Smooth muscle cell (in vitro differentiated cells): ENCODE measurements at regions not wholly inside any gene's neighbourhood (a gene's known extent, or its start where the extent isn't known, plus 50 kb on each side); places are given as distances from the start of the nearest gene placed in this dataset.

ENCODE experiments used
- DNase-seq: peaks from one replicate; lab custom pipeline; 2025; ENCODE audit not compliant: unreplicated experiment; lab: John Stamatoyannopoulos, UW
- H2AFZ ChIP-seq: fragments of 200-600 bp; sonication (generic); 2 replicates; pipeline ENCODE4 v1.6.0; 2016; ENCODE audit warnings: antibody characterized with exemption, low read depth, mild to moderate bottlenecking
- H3F3A ChIP-seq: fragments of 200-600 bp; sonication (generic); 2 replicates; pipeline ENCODE4 v1.6.0; 2017; ENCODE audit warnings: antibody characterized with exemption, low read depth
- H3K27ac ChIP-seq: fragments of 200-600 bp; sonication (generic); 2 replicates; pipeline ENCODE4 v1.5.1; 2016; ENCODE audit warnings: low read depth, mild to moderate bottlenecking
- H3K27me3 ChIP-seq: fragments of 200-600 bp; sonication (generic); 2 replicates; pipeline ENCODE4 v1.6.1; 2016; ENCODE audit warnings: low read depth, mild to moderate bottlenecking
- H3K36me3 ChIP-seq: fragments of 200-600 bp; sonication (generic); 2 replicates; pipeline ENCODE4 v1.5.1; 2016; ENCODE audit warnings: low read depth
- H3K4me1 ChIP-seq: fragments of 200-600 bp; sonication (generic); 2 replicates; pipeline ENCODE4 v1.5.1; 2016; ENCODE audit warnings: low read depth
- H3K4me2 ChIP-seq: fragments of 200-600 bp; sonication (generic); 2 replicates; pipeline ENCODE4 v1.6.0; 2016; ENCODE audit warnings: mild to moderate bottlenecking
- H3K4me3 ChIP-seq: fragments of 200-600 bp; sonication (generic); 2 replicates; pipeline ENCODE4 v1.5.1; 2016; ENCODE audit warnings: mild to moderate bottlenecking
- H3K79me2 ChIP-seq: fragments of 200-600 bp; sonication (generic); 2 replicates; pipeline ENCODE4 v1.6.0; 2016; ENCODE audit warnings: low read depth, mild to moderate bottlenecking
- H3K9ac ChIP-seq: fragments of 200-600 bp; sonication (generic); 2 replicates; pipeline ENCODE4 v1.6.0; 2016; ENCODE audit warnings: low read depth
- H3K9me3 ChIP-seq: fragments of 200-600 bp; sonication (generic); replicated peaks from 2 replicates; pipeline ENCODE4 v1.5.1; 2016; ENCODE audit warnings: low read depth
- H4K20me1 ChIP-seq: fragments of 200-600 bp; sonication (generic); 2 replicates; pipeline ENCODE4 v1.6.0; 2016; ENCODE audit warnings: low read depth
- CTCF ChIP-seq: fragments of 200-600 bp; sonication (generic); IDR thresholded peaks from 2 replicates; pipeline ENCODE4 v1.5.1; 2017; ENCODE audit warnings: borderline replicate concordance, mild to moderate bottlenecking, antibody characterized with exemption; ENCODE audit not compliant: insufficient read depth, poor library complexity, severe bottlenecking
- WGBS: methylation state at CpG from one replicate; pipeline ENCODE4 v1.1.7; 2016; ENCODE audit warnings: low lambda C conversion rate; 5-methylcytosine and 5-hydroxymethylcytosine counted together

GRCh38 chr5:164346785-164347630 lies 841.6 kb downstream of the MAT2B start:
- no peak for TF ChIP-seq CTCF
- DNase-seq, result no peak

GRCh38 chr5:164350236-164350635 lies 844.8 kb downstream of the MAT2B start:
- no peak overlapping the region for H3K27ac ChIP-seq
- peaks cover 13% of the 10 kb centered on the region for H3K4me1 ChIP-seq
- no peak overlapping the region for H3K4me3 ChIP-seq
- H2AFZ ChIP-seq, result no peak overlapping the region
- H3K4me2 ChIP-seq, result no peak overlapping the region
- TF ChIP-seq CTCF, result no peak
- no peak for DNase-seq
- no peaks in the 10 kb centered on the region for H4K20me1 ChIP-seq
- H3K9ac ChIP-seq, result no peak overlapping the region
- H3K27me3 ChIP-seq, result no peaks in the 10 kb centered on the region
- no peaks in the 10 kb centered on the region for H3F3A ChIP-seq
- H3K79me2 ChIP-seq, result no peaks in the 10 kb centered on the region
- H3K9me3 ChIP-seq, result no peaks in the 10 kb centered on the region
- no peaks in the 10 kb centered on the region for H3K36me3 ChIP-seq
- WGBS, result 97% methylated on average over 1 of the region's 1 CpG

More at GRCh38 chr5:164346785-164347630, 841.6 kb downstream of the MAT2B start:
- H3K9me3 ChIP-seq, result no peaks in the 10 kb centered on the region
- H3K27me3 ChIP-seq, result no peaks in the 10 kb centered on the region
- no peak overlapping the region for H3K4me2 ChIP-seq
- 45% methylated on average over 6 of the region's 6 CpGs for WGBS
- no peak overlapping the region for H3K4me3 ChIP-seq
- H3K27ac ChIP-seq, result no peak overlapping the region
- H3K36me3 ChIP-seq, result no peaks in the 10 kb centered on the region
- no peaks in the 10 kb centered on the region for H3F3A ChIP-seq
- peak overlapping the region; percentile 29 for H2AFZ ChIP-seq
- no peak overlapping the region for H3K9ac ChIP-seq
- no peaks in the 10 kb centered on the region for H3K4me1 ChIP-seq
- H3K79me2 ChIP-seq, result no peaks in the 10 kb centered on the region
- no peaks in the 10 kb centered on the region for H4K20me1 ChIP-seq

- H3K4me3 ChIP-seq, result no peak overlapping the region
- H3K4me1 ChIP-seq, result peaks cover 13% of the 10 kb centered on the region
- no peak overlapping the region for H3K27ac ChIP-seq
- H4K20me1 ChIP-seq, result no peaks in the 10 kb centered on the region
- TF ChIP-seq CTCF, result no peak
- H3K4me2 ChIP-seq, result no peak overlapping the region
- H3K36me3 ChIP-seq, result no peaks in the 10 kb centered on the region
- peak overlapping the region; percentile 21 for H2AFZ ChIP-seq
- no peak overlapping the region for H3K9ac ChIP-seq
- 56% methylated on average over 2 of the region's 2 CpGs for WGBS
- no peak for DNase-seq
- H3F3A ChIP-seq, result no peaks in the 10 kb centered on the region
- H3K27me3 ChIP-seq, result no peaks in the 10 kb centered on the region
- H3K9me3 ChIP-seq, result no peaks in the 10 kb centered on the region
- no peaks in the 10 kb centered on the region for H3K79me2 ChIP-seq
Measured at GRCh38 chr5:164351245-164351834, 845.9 kb downstream of the MAT2B start.
